AML-193 (cell line): ENCODE measurements at regions not wholly inside any gene's neighbourhood (a gene's known extent, or its start where the extent isn't known, plus 50 kb on each side); places are given as distances from the start of the nearest gene placed in this dataset.
"Not testable (repeated sequence)": the region's sequence is repeated elsewhere in the genome, so short reads cannot be mapped to it uniquely, and the experiment has no call there.

Source experiments
- DNase-seq, 2 experiments: peaks; one replicate each; lab custom pipeline; 2025; lab: John Stamatoyannopoulos, UW

DNA sequence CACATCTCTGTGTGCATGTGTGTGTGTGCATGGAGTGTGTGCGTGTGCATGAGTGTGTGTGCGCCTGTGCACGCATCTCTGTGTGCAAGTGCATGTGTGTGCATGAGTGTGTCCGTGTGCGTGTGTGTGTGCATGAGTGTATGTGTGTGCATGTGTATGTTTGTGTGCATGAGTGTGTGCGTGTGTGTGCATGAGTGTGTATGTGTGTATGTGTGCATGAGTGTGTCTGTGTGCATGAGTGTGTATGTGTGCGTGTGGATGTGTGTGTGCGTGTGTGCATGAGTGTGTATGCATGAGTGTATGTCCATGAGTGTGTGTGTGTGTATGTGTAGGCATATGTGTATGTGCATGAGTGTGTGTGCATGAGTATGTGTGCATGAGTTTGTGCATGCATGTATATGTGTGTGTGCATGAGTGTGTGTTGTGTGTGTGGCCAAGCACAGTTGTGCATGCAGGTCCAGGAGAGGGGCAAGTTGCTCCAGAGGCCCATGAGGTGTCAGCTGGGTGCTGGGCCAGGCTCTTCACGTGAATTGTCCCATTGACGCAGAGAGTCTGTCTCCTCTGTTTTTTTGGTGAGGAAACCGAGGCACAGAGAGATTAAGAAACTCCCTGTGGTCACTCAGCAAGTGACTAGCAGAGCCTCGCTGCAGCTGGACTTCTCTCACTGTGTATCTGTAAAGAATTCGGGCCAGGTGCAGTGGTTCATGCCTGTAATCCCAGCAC lies 75.5 kb downstream of the ASB1 start:
- DNase-seq: no peak

DNA sequence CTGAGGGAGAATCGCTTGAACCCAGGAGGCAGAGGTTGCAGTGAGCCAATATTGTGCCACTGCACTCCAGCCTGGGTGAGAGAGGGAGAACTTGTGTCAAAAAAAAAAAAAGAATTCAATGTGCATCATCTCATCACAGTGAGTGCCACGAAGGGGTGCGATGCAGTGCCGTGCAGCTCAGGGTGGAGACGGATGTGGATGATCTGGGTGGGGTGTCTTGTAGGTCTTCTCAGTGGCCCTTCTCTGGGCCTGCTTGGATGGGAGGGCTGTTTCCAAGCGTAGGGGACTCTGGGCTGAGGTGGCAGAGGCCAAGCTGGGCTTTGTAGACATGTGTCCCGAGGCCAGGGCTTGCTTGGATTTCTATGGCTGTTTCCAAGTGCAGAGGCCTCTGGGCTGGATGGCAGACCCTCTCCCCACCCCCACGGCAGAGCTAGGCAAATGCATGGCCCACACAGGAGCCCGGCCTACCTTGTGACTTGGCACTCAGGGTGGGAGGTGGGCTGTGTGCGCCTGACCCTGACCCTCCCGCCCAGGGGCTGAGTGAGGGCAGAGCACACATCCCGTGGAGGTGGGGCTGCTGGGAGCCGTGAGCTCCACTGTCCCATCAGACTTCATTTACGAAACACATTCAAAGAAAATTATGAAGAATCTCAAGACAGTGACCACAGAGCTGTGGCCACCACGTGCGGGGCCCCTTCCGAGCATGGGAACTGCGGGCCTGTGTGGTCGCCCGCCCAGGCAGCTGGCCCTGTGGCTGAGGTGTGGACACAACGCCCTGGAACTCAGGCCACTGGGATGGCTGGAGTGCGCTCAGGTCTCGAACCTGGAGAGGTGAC lies 76.4 kb downstream of the ASB1 start:
- DNase-seq: no peak

DNA sequence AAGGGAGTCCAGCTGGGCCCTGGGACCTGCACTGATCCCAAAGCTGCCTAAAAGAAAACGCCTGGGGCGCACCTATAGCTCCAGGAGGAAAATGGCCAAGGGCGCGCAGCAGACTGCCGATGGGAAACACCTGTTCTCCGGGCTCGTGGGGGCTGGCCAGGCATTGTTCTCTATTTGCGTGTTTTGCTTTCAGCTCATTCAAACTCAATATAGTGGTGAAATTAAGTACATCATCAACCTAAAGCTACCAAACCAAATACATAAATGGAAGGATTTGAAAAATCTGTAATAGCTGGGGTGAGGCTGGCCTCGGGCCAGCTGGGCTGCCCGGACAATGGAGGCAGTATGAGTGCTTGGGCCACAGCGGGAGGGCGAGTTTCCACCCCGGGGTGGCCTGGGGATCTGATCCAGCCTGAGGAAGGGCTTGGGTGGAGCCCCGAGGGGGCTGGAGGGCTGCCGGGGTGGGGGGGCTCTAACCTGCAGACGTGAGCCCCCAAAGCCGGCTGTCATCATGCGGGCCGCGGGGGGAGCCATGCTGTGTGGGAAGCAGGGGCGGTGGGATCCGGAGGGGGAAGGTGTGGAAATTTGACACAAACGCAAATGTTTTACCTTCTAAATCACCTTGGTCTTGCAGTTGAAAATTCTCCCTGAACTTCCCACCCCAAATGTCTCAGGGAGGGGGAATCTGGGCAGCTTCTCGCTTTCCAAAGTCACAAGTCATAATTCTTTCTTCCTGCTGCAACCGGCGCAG lies 77.6 kb downstream of the ASB1 start:
- DNase-seq: no peak

DNA sequence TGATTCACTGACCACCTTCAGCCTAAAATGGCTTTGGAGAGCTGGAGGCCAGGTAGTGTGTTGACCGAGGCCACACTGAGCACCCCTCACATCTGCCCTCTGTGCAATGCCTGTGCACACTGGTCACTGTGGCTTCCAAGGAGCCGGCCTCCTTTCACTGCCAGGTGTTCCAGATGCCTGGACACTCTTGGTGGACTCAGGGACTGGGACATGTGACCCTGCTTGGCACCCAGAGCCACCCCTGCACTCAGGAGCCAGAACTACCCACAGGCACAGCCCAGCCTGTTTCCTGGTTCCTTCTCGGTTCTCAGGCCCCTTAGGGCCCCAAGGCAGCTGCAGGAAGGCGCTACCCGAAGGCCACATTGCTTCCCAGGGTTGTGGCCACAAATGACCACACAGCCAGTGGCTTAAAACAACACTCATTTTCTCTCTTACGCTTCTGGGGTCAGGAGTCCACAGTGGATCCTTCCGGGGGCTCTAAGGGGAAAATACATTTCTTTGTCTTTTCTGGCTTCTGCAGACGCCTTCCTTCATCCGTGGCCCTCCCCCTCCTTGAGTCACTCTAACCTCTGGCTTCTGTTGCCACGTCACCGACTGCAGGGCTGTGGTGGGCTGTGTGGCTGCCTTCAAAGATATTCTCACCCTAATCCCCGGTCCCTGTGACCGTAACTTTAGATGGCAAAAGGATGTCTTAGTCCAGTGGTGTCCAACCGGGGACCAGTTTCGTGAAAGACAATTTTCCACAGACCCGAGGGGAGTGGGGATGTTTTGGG lies 78.6 kb downstream of the ASB1 start:
- no peak for DNase-seq

DNA sequence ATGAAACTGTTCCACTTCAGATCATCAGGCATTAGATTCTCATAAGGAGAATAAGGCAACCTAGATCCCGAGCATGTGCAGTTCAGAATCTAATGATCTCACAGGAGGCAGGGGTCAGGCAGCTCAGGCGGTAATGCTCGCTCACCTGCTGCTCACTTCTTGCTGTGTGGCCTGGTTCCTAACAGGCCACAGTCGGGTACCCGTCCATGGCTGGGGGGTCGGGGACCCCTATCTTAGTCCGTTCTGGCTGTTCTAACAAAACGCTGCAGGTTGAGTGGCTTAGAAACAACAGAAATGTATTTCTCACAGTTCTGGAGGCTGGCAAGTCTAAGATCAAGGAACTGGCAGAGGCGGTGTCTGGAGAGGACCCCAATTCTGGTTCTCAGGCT lies 79.2 kb downstream of the ASB1 start:
- no peak for DNase-seq

DNA sequence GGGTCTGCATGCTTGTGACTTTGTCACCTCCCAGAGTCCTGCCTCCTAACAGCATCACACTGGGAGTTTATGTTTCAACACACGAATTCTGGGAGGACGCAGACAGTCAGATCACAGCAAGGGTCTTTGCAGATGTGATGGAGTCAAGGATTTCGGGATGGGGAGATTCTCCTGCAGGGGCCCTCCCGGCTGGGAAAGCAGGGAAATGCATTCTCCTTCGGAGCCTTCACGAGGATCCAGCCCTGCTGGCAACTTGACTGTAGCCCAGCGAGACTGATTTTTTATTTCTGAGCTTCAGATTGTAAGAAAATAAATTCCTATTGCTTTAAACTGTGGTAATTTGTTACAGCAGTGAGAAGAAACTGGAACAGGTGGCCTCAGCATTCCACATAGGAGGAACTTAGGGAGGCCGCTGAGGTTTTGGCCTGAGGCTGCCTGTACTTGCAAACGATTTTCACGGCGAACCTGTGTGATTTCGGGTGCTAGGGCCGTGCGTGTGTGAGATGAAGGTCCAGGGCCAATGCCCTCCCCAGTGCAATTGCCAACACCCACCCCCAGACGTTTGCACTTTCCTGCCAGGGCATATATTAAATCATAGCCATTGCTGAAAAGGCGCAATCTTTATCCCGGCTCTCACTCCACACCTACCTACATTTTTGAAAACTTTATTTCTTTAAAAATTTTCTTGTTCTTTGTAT lies 79.8 kb downstream of the ASB1 start:
- DNase-seq: no peak

DNA sequence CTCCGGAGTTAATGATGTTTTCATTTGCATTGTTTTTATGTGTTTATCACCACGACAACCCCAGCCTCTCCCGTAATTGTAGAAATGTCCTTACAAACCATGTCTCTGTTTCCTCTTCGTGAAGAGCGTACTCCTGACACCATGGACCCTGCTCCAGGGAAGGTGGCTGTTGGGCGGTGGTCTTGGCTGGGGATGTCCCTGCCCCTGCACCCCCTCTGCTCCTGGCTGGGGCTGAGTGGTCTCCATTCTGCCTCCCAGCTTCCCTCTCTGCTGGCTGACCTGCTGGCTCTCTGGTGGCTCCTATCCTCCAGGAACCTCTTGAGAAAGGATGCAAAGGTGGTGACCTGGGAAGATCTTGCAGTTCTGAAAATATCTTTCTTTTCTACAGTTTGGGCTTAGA lies 81.1 kb downstream of the ASB1 start:
- no peak for DNase-seq

DNA sequence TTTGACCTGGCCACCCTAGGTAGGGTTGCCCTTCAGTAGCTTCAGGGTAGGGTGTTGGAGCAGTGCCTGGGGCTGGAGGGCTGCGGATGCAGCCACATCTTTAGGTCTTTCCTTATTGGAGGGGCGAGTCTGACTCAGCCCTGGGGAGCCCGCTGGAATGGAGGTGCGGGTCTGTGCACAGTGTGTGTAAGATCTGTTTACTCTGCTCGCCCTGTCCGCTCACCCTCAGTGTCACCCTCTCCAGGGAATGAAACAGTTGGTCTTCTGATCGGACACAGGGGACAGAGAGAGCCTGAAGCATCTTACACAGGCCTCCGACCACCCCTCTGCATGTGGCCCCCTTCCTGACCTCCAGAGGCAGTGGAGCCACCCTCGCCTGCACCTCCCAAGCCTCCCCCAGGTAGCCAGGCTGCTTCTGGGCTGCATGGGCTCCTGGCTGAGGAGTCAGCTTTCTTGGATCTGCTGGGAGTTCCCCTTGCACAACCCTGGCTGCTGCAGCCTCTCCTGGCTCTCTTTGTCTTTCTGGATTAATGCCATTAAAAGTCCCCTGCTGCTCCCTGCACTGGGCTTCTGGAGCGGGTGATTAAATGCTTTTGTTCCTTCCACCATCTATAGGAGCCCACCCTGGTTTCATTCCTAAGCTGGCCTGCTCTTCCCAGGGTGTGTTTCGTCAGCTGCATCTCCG lies 82.6 kb downstream of the ASB1 start:
- no peak for DNase-seq

DNA sequence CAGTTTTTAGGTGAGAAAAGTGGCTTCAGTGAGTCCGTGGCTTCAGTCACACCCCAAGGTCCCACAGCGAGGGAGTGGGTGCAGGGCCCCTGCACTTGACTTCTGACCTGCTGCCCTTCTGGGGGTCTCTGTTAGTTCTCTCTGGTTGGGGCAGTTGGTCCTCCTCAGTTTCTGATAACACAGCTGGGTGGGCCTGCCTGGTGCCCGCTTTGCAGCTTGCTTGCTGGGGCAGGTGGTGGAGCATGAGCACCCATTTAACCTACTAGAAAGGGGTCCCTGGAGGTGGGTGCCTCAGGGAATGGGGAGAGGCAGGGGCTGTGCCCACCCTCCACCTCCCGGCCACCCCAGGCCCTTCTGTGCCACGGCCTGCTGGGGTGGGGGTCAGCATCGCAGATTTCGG lies 83.2 kb downstream of the ASB1 start:
- no peak for DNase-seq

DNA sequence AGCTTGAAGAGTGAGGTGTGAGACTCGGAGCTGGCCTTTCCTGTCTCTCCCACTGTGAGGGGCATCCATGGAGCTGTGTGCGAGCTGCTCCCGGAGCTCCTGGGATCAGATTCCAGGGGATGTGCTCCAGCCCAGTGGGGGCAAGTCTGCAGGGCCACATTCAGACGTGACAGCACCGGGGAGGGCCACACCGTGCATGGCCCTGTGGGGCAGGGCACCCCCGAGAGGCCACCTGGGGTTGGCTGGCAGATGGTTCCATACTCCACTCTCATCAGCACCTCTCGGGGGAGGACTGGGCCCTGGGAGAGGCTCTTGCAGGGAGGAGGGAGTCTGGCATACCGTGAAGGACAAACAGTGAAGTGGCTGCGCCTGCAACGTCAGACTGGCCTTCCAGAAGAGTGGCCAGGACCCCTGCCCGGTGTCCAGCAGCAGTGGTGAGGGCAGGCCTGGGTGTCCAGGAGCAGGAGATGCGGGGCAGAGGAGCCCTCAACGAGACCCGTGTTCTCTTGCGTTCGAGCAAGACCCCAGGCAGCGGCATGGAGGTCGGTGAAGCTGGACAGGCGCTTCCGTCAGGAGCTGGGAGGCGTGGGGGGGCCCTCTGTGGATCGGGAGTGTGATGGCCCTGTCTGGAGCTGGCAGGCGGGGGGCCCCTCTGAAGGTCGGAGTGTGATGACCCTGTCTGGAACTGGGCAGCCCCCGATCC lies 84.3 kb downstream of the ASB1 start:
- no peak for DNase-seq

DNA sequence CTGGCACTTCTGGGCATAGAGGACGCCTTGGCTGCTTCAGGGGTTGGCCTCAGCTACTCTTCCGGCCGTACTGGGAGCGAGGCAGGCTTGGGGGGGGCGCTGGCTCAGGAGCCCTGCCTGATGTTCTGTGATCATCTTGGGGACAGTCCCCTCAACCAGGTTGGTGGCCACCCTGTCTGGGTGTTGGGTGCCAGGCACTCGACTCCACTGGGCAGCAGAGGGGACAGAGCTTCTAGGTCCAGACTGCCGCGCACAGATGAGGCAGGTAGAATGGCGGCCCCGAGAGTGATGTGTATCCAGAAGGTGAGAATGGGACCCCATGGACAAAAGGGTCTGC lies 84.9 kb downstream of the ASB1 start:
- DNase-seq: no peak

DNA sequence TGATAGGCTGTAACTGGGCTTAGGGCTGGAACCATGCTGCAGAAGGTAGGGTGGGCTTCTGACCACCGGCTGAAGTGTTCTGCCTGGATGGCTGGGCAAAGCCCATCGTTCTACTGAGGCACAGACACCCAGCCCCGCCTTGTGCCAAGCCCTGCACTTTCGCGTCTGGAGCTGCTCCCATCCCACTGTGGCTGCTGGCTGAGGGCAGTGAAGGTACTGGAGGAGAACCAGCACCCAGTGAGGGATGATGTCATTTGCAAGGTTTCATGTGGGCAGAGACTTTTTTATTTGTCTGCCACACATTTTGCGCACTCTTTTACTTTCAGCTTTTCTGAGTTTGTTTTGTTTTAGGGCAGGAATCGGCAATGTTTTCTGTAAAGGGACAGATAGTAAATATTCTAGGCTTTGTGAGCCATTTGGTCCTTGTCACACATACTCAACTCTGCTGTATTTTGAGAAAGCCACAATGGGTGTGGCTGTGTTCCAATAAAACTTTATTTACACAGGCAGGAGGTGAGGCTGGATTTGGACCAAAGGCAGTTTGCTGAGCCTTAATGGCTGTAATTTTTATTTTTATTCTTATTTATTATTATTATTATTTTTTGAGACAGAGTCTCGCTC lies 85.6 kb downstream of the ASB1 start:
- no peak for DNase-seq

DNA sequence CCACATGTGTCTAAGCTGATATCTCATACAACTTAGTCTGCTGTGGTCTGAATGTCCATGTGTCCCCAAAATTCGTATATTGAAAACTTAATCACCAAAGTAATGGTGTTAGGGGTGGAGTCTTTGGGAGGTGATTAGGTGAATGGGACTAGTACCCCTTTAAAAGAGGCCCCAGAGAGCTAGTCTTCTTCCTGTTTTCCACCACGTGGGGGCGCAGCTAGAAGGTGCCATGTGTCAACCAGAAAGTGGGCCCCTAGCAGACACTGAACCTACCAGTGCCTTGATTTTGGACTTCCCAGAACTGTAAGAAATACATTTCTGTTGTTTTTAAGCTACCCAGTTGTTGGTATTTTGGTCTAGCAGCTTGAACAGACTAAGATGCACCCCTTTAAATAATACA lies 86.6 kb downstream of the ASB1 start:
- peak; percentile 25 to 32 for DNase-seq

DNA sequence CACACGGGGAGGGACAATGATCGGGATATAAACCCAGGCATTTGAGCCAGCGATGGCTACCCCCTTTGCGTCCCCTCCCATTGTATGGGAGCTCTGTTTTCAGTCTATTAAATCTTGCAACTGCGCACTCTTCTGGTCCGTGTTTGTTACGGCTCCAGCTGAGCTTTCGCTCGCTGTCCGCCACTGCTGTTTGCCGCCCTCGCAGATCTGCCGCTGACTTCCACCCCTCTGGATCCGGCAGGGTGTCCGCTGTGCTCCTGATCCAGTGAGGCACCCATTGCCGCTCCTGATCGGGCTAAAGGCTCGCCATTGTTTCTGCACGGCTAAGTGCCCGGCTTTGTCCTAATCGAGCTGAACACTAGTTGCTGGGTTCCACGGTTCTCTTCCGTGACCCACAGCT lies 87.3 kb downstream of the ASB1 start:
- not testable (repeated sequence) for DNase-seq

DNA sequence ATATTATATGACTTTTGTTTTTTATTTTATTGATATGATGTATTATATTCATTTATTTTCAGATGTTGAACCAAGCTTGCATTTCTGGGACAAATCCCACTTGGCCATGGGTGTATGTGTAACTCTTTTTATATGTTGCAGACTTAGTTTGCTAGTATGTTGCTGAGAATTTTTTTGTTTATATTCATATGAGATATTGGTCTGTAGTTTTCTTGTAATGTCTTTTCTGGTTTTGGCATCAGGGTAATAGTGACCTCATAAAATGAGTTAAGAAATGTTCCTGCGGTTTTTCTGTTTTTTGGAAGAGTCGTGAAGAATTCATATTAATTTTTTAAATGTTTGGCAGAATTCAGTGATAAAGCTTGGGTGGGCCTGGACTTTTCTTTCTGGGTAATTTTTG lies 88.7 kb downstream of the ASB1 start:
- DNase-seq: no peak

DNA sequence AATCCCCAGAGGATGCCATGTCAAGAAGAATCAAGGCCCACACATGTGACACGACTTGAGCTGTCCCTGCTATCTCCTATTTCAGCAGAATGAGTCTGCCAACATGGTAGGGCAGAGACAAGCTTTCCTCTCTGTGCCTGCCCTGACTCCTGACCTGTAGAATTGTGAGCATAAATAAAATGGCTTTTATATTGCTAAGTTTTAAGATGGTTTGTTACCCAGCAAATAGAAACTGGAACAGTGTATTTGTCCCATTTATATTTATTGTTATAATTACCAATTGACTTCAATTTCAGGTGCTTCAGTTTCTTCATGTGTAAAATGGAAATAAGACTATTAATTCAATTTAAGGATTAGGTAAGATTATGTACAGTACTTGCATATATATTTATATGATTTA lies 90.5 kb downstream of the ASB1 start:
- no peak for DNase-seq

DNA sequence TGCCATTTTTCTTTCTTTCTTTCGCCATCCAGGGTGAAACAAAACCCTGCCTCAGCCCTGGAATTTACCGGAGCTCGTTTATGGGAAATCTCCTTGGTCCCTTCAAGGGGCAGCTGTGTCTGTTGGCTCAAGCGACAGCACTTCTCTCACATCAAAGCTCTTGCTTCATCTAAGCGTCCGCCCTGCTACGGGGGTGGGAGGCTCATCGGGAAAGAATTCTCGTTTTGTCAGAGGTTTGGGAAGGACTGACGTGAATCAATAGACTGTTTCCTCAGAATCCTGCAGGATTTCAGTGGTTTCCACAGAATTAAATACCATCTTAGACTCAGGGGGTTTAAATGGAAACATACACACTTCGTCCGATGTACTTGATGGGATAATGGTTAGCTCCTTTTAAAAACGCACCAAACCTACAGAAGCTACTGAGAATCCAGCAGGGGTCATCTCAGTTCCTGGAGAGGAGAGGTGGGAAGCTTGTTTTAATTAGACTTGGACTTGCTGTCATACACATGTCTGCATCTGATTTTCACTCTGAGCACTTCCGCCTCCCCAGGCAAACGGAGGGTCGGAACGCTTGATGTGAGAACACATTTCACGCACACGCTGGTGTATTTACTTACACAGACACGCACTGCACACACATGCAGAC lies 91.6 kb downstream of the ASB1 start:
- no peak for DNase-seq

DNA sequence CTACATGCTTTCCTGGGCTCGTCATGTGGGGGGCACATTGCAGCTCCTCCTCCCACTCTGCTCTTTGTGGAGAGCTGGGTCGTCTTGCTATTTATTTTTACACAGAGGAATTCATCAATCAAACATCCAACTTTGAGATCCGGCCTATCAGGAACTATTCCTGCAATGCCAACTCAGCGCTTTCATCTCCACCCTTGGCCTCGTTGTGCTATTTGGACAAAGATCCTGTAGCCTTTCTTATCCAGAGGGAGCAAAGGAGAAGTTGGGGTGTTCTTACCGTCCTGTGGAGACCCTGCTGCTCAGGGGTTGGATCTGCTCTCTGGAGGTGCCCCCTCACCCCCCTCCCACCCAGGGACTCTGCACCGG lies 92.1 kb downstream of the ASB1 start:
- DNase-seq: no peak

DNA sequence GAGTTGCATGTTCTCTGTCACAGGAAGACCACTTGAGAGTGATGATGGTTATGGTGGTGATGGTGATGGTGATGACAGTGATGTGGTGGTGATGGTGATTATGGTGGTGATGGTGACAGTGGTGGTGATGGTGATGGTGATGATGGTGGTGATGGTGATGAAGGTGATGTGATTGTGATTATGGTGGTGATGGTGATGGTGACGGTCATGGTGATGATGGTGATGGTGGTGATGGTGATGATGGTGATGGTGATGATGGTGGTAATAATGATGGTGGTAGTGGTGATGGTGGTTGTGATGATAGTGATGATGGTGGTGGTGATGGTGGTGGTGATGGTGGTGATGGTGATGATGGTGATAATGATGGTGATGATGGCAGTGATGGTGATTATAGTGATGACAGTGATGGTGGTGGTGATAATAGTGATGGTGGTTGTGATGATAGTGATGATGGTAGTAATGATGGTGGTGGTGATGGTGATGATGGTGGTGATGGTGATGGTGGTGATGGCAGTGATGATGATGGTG lies 93.7 kb downstream of the ASB1 start:
- DNase-seq: no peak
